ENCODE measurements at regions not wholly inside any gene's neighbourhood (a gene's known extent, or its start where the extent isn't known, plus 50 kb on each side); places are given as distances from the start of the nearest gene placed in this dataset.

- Mint-ChIP-seq H3K4me1 (no peaks in the 10 kb centered on the region), H3K36me3 (no peaks in the 10 kb centered on the region), H3K27ac (no peak overlapping the region), H3K27me3 (no peaks in the 10 kb centered on the region), H3K4me3 (no peak overlapping the region), H3K9me3 (ENCODE audit: low read depth) (peaks cover 5% of the 10 kb centered on the region)
- DNase-seq (no peak), ATAC-seq (no peak)
- CTCF ChIA-PET, result no interaction called here
These were observed 181.6 kb upstream of the POU2AF2 start for GRCh38 chr11:111063726-111064517.

- Mint-ChIP-seq H3K4me1 (no peaks in the 10 kb centered on the region), H3K9me3 (ENCODE audit: low read depth) (no peaks in the 10 kb centered on the region), H3K36me3 (no peaks in the 10 kb centered on the region), H3K4me3 (no peak overlapping the region), H3K27ac (no peak overlapping the region), H3K27me3 (no peaks in the 10 kb centered on the region)
- DNase-seq (no peak), ATAC-seq (no peak)
- CTCF ChIA-PET, result no interaction called here
These were observed 183.1 kb upstream of the POU2AF2 start for GRCh38 chr11:111062420-111062819.

DNA sequence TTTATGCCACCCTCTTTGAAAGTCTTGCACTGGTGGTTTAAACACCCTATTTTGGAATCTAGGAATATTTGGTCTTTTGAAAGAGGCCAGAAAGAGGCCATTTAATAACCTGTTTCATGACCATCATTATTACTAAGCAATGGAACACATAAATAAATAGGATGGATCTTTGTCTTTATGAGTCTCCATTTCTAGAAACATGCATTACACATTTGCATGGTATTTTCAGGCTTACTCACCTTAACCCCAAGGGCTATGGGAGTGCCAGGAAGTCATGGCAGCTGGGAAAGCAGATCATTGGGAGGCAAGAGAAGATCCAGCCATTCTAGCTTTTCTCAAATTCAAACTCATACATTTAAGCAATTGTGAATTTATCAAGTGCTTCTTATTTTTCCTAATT lies 185.8 kb upstream of the POU2AF2 start:
- no peaks in the 10 kb centered on the region for H3K36me3 Mint-ChIP-seq
- no peak for ATAC-seq
- DNase-seq, result no peak
- H3K27ac Mint-ChIP-seq, result no peak overlapping the region
- H3K27me3 Mint-ChIP-seq, result no peaks in the 10 kb centered on the region
- H3K4me3 Mint-ChIP-seq, result no peak overlapping the region
- H3K9me3 Mint-ChIP-seq (ENCODE audit: low read depth), result no peaks in the 10 kb centered on the region
- CTCF ChIA-PET, result no interaction called here
- no peaks in the 10 kb centered on the region for H3K4me1 Mint-ChIP-seq

- Mint-ChIP-seq H3K27ac (no peak overlapping the region), H3K9me3 (ENCODE audit: low read depth) (no peaks in the 10 kb centered on the region), H3K27me3 (peaks cover 6% of the 10 kb centered on the region), H3K4me3 (no peak overlapping the region), H3K36me3 (no peaks in the 10 kb centered on the region), H3K4me1 (no peaks in the 10 kb centered on the region)
- CTCF ChIA-PET, result no interaction called here
- DNase-seq, result no peak
- ATAC-seq, result no peak
These were observed 196.4 kb upstream of the POU2AF2 start for GRCh38 chr11:111049131-111049530.

DNA sequence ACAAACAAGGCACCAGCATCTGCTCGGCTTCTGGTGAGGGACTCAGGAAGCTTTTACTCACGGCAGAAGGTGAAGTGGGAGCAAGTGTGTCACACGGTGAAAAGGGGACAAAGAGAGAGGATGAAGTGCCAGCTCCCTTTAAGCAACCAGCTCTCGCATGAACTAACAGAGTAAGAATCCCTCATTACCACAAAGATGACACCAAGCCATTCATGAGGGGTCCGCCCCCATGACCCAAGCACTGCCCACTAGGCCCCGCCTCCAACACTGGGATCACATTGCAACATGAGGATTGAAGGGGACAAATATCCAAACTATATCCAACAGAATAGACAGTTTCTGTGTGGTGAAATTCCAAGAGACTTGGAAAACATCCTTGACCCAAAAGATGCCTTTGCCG lies 198.2 kb upstream of the POU2AF2 start:
- CTCF ChIA-PET, result no interaction called here
- H3K4me3 Mint-ChIP-seq, result no peak overlapping the region
- H3K27me3 Mint-ChIP-seq, result peaks cover 6% of the 10 kb centered on the region
- no peaks in the 10 kb centered on the region for H3K4me1 Mint-ChIP-seq
- H3K27ac Mint-ChIP-seq, result no peak overlapping the region
- ATAC-seq (no peak), DNase-seq (no peak)
- H3K36me3 Mint-ChIP-seq, result no peaks in the 10 kb centered on the region
- H3K9me3 Mint-ChIP-seq (ENCODE audit: low read depth), result no peaks in the 10 kb centered on the region

- DNase-seq, result no peak
- CTCF ChIA-PET, result no interaction called here
- Mint-ChIP-seq H3K27ac (no peak overlapping the region), H3K9me3 (ENCODE audit: low read depth) (no peaks in the 10 kb centered on the region), H3K4me1 (no peaks in the 10 kb centered on the region), H3K36me3 (no peaks in the 10 kb centered on the region), H3K4me3 (no peak overlapping the region), H3K27me3 (peaks cover 6% of the 10 kb centered on the region)
- no peak for ATAC-seq
These were observed 199.2 kb upstream of the POU2AF2 start for GRCh38 chr11:111046291-111046690.

- ATAC-seq, result no peak
- Mint-ChIP-seq H3K9me3 (ENCODE audit: low read depth) (no peaks in the 10 kb centered on the region), H3K27me3 (peaks cover 6% of the 10 kb centered on the region), H3K27ac (no peak overlapping the region), H3K36me3 (no peaks in the 10 kb centered on the region), H3K4me1 (no peaks in the 10 kb centered on the region), H3K4me3 (no peak overlapping the region)
- CTCF ChIA-PET, result no interaction called here
- no peak for DNase-seq
These were observed 199.7 kb upstream of the POU2AF2 start for GRCh38 chr11:111045874-111046273.

GRCh38 chr11:111045407-111045803 lies 200.1 kb upstream of the POU2AF2 start:
- Mint-ChIP-seq H3K27me3 (peaks cover 6% of the 10 kb centered on the region), H3K27ac (no peak overlapping the region), H3K36me3 (no peaks in the 10 kb centered on the region), H3K4me3 (no peak overlapping the region), H3K4me1 (no peaks in the 10 kb centered on the region), H3K9me3 (ENCODE audit: low read depth) (no peaks in the 10 kb centered on the region)
- ATAC-seq (no peak), DNase-seq (no peak)
- CTCF ChIA-PET, result no interaction called here

- H3K9me3 Mint-ChIP-seq (ENCODE audit: low read depth), result no peaks in the 10 kb centered on the region
- H3K27ac Mint-ChIP-seq, result no peak overlapping the region
- no peak overlapping the region for H3K4me3 Mint-ChIP-seq
- H3K4me1 Mint-ChIP-seq, result no peaks in the 10 kb centered on the region
- no peaks in the 10 kb centered on the region for H3K36me3 Mint-ChIP-seq
- DNase-seq (no peak), ATAC-seq (no peak)
- H3K27me3 Mint-ChIP-seq, result peaks cover 6% of the 10 kb centered on the region
- CTCF ChIA-PET, result no interaction called here
These were observed 200.6 kb upstream of the POU2AF2 start for GRCh38 chr11:111044751-111045406.

DNA sequence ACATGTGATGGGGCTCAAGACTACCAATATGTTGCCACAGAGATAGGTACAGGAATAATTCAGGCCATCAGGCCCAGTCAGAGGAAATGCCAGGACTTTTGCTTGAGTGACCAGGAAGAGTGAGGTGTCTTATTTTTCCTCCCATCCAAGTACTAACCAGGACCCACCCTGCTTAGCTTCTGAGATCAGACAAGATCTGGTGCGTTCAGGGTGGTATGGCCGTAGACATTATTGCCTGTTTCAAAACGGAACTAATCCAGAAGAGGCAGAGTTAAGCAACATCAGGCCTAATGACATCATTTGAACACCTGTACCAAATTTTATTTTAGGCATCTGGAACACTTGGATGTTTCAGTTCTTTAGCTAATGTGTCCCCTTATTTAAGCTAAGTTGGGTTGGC lies 205.5 kb upstream of the POU2AF2 start:
- DNase-seq (no peak), ATAC-seq (no peak)
- Mint-ChIP-seq H3K4me1 (no peaks in the 10 kb centered on the region), H3K27me3 (no peaks in the 10 kb centered on the region), H3K4me3 (no peak overlapping the region), H3K9me3 (ENCODE audit: low read depth) (peaks cover 1% of the 10 kb centered on the region), H3K36me3 (no peaks in the 10 kb centered on the region), H3K27ac (no peak overlapping the region)
- CTCF ChIA-PET, result no interaction called here

DNA sequence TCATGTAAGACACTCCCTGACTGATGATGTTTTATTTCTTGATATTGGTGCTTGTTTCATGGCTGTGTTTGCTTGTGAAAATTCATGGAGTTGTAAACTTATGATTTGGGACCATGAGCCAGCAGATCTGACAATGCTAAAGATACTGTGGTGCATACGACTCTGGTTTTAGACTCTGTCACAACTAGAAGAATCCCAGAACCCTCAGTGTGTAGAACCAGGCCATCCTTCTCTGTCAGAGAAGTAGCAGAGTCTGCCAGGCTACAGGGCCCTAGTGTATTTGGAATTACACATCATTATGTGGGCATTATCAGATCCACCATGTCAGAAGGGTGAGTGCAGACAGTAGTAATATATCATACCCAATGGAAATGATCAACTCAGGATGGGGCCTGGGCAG lies 209.8 kb upstream of the POU2AF2 start:
- CTCF ChIA-PET, result no interaction called here
- Mint-ChIP-seq H3K9me3 (ENCODE audit: low read depth) (peaks cover 3% of the 10 kb centered on the region), H3K27ac (no peak overlapping the region), H3K36me3 (no peaks in the 10 kb centered on the region), H3K4me3 (no peak overlapping the region), H3K4me1 (no peaks in the 10 kb centered on the region), H3K27me3 (no peaks in the 10 kb centered on the region)
- ATAC-seq (no peak), DNase-seq (no peak)

DNA sequence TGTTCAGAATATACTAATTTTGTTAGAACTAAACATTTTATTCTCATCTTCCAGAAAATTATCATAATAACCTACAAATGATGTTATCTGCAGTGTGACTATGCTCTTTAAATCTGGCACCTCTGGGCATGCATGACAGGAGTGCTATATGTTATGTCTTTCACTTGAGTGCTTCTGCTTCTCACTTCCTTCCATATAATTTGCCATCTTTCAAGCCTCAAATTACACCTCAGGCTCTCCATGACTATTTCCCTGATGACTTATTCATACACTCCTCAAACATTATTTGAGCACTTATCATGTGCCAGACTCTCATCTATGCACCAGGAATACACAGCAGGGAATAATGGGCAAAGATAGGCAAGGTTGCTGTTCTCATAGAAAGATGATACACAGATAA lies 219.3 kb upstream of the POU2AF2 start:
- DNase-seq (no peak), ATAC-seq (no peak)
- H3K4me3 Mint-ChIP-seq, result no peak overlapping the region
- peaks cover 4% of the 10 kb centered on the region for H3K9me3 Mint-ChIP-seq (ENCODE audit: low read depth)
- H3K27ac Mint-ChIP-seq, result no peak overlapping the region
- CTCF ChIA-PET, result interaction anchor here (0.6 kb wide), 1 partner anchor 398 kb away, joined by 3 read pairs; no protein-coding TSS in a partner anchor
- H3K27me3 Mint-ChIP-seq, result no peaks in the 10 kb centered on the region
- no peaks in the 10 kb centered on the region for H3K36me3 Mint-ChIP-seq
- H3K4me1 Mint-ChIP-seq, result no peaks in the 10 kb centered on the region

- H3K4me3 Mint-ChIP-seq, result no peak overlapping the region
- ATAC-seq, result no peak
- no peaks in the 10 kb centered on the region for H3K36me3 Mint-ChIP-seq
- H3K9me3 Mint-ChIP-seq (ENCODE audit: low read depth), result peaks cover 4% of the 10 kb centered on the region
- H3K27ac Mint-ChIP-seq, result no peak overlapping the region
- no peaks in the 10 kb centered on the region for H3K4me1 Mint-ChIP-seq
- H3K27me3 Mint-ChIP-seq, result peaks cover 3% of the 10 kb centered on the region
- CTCF ChIA-PET, result no interaction called here
- DNase-seq, result no peak
These were observed 224.4 kb upstream of the POU2AF2 start for GRCh38 chr11:111021131-111021530.

DNA sequence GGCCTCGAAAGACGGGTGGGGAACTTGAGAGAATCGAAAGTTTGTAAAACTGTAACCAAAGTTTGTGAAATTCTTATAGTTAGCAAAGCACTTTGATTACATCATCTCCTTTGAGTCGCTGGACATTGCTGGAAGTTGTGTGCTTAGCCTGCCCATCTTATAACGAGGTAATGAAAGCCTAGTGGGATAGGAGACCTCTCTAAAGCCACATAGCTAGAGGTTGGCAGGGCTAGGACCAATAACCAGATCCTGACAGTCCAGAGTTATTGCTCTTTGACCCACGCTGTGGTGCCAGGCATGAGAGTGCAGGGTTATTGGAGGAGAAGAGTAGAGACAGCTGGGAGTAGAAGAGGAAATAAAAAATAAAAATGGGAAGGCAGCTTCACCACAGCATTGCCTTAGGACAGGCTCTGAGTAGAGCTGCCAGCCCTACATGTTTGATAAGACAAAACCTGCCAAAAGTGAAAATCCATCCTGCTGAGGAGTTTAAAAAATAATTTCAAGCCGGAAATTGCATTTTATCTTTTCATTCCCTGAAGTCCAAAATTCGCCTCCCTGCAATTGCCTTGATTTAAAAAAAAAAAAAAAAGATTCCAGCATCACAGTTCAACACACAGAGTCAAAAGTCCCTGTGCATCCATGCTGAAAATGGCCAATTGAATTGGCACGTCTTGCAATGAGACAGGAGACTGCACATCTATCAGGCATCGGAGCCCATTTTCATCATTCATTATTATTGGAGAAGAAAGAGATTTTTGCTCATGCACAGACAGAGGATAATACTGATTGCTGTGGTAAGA lies 225.5 kb upstream of the POU2AF2 start:
- Mint-ChIP-seq H3K27me3 (peaks cover 3% of the 10 kb centered on the region), H3K4me3 (no peak overlapping the region), H3K36me3 (no peaks in the 10 kb centered on the region), H3K27ac (no peak overlapping the region), H3K4me1 (no peaks in the 10 kb centered on the region), H3K9me3 (ENCODE audit: low read depth) (no peaks in the 10 kb centered on the region)
- CTCF ChIA-PET, result no interaction called here
- DNase-seq (no peak), ATAC-seq (no peak)
